ENCODE measurements at regions not wholly inside any gene's neighbourhood (a gene's known extent, or its start where the extent isn't known, plus 50 kb on each side); places are given as distances from the start of the nearest gene placed in this dataset.
"Not testable (repeated sequence)": the region's sequence is repeated elsewhere in the genome, so short reads cannot be mapped to it uniquely, and the experiment has no call there.

GRCh38 chr20:48461091-48461734 lies 366.6 kb downstream of the PREX1 start:
- DNase-seq: no peak

GRCh38 chr20:48460681-48461080 lies 367.1 kb downstream of the PREX1 start:
- DNase-seq: no peak

GRCh38 chr20:48459722-48460395 lies 367.9 kb downstream of the PREX1 start:
- no peak for DNase-seq

GRCh38 chr20:48458601-48459385 lies 369.0 kb downstream of the PREX1 start:
- no peak for DNase-seq

- DNase-seq: no peak
These were observed 369.8 kb downstream of the PREX1 start for GRCh38 chr20:48458003-48458377.

GRCh38 chr20:48457193-48458002 lies 370.4 kb downstream of the PREX1 start:
- no peak for DNase-seq

GRCh38 chr20:48456366-48457192 lies 371.2 kb downstream of the PREX1 start:
- no peak for DNase-seq

GRCh38 chr20:48455651-48456365 lies 372.0 kb downstream of the PREX1 start:
- no peak for DNase-seq

- DNase-seq: no peak
These were observed 372.9 kb downstream of the PREX1 start for GRCh38 chr20:48454671-48455490.

GRCh38 chr20:48453477-48454093 lies 374.2 kb downstream of the PREX1 start:
- DNase-seq: no peak

- DNase-seq: no peak
These were observed 376.4 kb downstream of the PREX1 start for GRCh38 chr20:48451401-48451800.

- DNase-seq: no peak
These were observed 378.9 kb downstream of the PREX1 start for GRCh38 chr20:48448666-48449600.

GRCh38 chr20:48447456-48447855 lies 380.3 kb downstream of the PREX1 start:
- DNase-seq: no peak

- no peak for DNase-seq
These were observed 382.0 kb downstream of the PREX1 start for GRCh38 chr20:48445827-48446226.

GRCh38 chr20:48444249-48444648 lies 383.6 kb downstream of the PREX1 start:
- DNase-seq: no peak

GRCh38 chr20:48440916-48441315 lies 386.9 kb downstream of the PREX1 start:
- DNase-seq: no peak

GRCh38 chr20:48440261-48440660 lies 387.5 kb downstream of the PREX1 start:
- DNase-seq: not testable (repeated sequence)

GRCh38 chr20:48437146-48437545 lies 390.7 kb downstream of the PREX1 start:
- no peak for DNase-seq

- DNase-seq: not testable (repeated sequence)
These were observed 391.2 kb downstream of the PREX1 start for GRCh38 chr20:48436609-48437008.

Measured in activated CD4-positive, alpha-beta T cell treated with anti-CD3 and anti-CD28 coated beads, Interleukin-2, amount 50 U/mL, for 16 hours (primary cell).